Sigmoid colon (tissue), 6 donors: ENCODE measurements at regions not wholly inside any gene's neighbourhood (a gene's known extent, or its start where the extent isn't known, plus 50 kb on each side); places are given as distances from the start of the nearest gene placed in this dataset.

ENCODE experiments used
- DNase-seq: peaks from one replicate; pipeline ENCODE4 v3.0.0-alpha.2; 2019
- H3K27ac ChIP-seq, 4 donors: fragments of 200-600 bp; sonication (generic); one replicate each; pipeline ENCODE4 v1.5.1; 2016 to 2019; ENCODE audit warnings: mild to moderate bottlenecking in 1 of 4
- H3K27me3 ChIP-seq, 3 donors: fragments of 200-600 bp; sonication (generic); one replicate each; pipeline ENCODE4 v1.5.1; 2019; ENCODE audit warnings: mild to moderate bottlenecking in 1 of 3
- H3K36me3 ChIP-seq, 4 donors: fragments of 200-600 bp; sonication (generic); one replicate each; pipeline ENCODE4 v1.5.1; 2016 to 2019
- H3K4me1 ChIP-seq, 4 donors: fragments of 200-600 bp; sonication (generic); one replicate each; pipeline ENCODE4 v1.5.1; 2017 to 2019
- H3K4me3 ChIP-seq, 4 donors: fragments of 200-600 bp; sonication (generic); one replicate each; pipeline ENCODE4 v1.5.1; 2017 to 2019; ENCODE audit warnings: mild to moderate bottlenecking in 2 of 4, moderate library complexity in 1 of 4
- H3K9me3 ChIP-seq, 4 donors: fragments of 200-600 bp in 3 of 4; sonication (generic) in 3 of 4; one replicate each; pipeline versions ENCODE4 v1.5.1 to v1.6.1; 2013 to 2019
- EP300 ChIP-seq, 4 donors: sonication (generic); formaldehyde crosslinking; IDR thresholded peaks; one replicate each; pipeline ENCODE4 v1.6.1; 2017; ENCODE audit warnings: antibody characterized with exemption in 4 of 4
- POLR2A ChIP-seq, 2 donors: fragments of 450-650 bp; IDR thresholded peaks; one replicate each; pipeline ENCODE4 v1.6.1; 2016; ENCODE audit warnings: antibody characterized with exemption in 2 of 2, mild to moderate bottlenecking in 2 of 2, moderate library complexity in 2 of 2
- POLR2AphosphoS5 ChIP-seq, 4 donors: sonication (generic); formaldehyde crosslinking; IDR thresholded peaks; one replicate each; pipeline ENCODE4 v1.6.1; 2017; ENCODE audit warnings: antibody characterized with exemption in 4 of 4
- WGBS, 2 donors: extraction: QIAGEN DNeasy Blood & Tissue Kit; methylation state at CpG; one replicate each; pipeline ENCODE4 v1.1.7; 2013; 5-methylcytosine and 5-hydroxymethylcytosine counted together
- intact Hi-C: fragments of 100-400 bp; cut with DNase I; formaldehyde crosslinking; loops from one replicate; pipeline ENCODE4 v1.15.1; 2023
- TF ChIP-seq, protein P1 (sequence below), 4 experiments: fragments of 450-650 bp in 3 of 4; fragments of 200-600 bp in 1 of 4; IDR thresholded peaks; one replicate each; pipeline ENCODE4 v1.5.1; 2016 to 2019; ENCODE audit warnings: antibody characterized with exemption in 4 of 4, mild to moderate bottlenecking in 3 of 4, moderate library complexity in 2 of 4
- donor health status: healthy with polysubstance abuse.
- donor health status: healthy.

DNA sequence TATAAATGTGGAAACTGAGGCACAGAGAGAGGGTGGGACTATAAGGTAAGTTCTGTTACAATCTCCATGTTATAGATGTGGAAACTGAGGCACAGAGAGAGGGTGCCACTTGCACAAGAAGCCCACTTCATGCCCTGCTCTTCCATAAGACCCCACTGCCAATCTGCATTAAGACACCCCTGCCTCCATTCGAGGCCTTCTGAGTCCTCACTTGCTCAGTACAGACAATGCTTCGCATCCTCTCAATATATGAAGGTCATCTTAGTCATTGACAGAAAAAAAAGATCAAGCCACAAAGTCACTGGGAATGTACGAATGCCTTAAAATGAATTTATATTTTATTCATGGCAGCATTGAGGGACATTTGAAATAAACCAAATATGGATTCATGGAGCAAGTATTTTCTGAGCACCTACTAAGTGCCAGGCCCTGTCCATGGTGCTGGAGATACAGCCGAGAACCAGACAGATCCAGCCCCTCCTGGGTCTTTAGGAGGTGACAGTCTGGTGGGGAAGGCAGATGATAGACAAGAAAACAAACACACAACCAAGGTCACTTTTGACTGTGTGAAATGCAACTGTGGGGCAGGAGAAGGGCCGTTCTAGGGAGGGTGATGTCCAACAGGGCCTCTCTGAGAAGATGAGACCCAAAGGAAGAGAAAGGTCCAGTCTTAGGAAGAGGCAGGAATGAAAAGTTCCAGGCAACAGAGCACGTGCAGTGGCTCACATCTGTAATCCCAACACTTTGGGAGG lies 92.5 kb upstream of the PTPN1 start:
- H3K27ac ChIP-seq, result peak overlapping the region; percentile 91 to 100 (median 96)

DNA sequence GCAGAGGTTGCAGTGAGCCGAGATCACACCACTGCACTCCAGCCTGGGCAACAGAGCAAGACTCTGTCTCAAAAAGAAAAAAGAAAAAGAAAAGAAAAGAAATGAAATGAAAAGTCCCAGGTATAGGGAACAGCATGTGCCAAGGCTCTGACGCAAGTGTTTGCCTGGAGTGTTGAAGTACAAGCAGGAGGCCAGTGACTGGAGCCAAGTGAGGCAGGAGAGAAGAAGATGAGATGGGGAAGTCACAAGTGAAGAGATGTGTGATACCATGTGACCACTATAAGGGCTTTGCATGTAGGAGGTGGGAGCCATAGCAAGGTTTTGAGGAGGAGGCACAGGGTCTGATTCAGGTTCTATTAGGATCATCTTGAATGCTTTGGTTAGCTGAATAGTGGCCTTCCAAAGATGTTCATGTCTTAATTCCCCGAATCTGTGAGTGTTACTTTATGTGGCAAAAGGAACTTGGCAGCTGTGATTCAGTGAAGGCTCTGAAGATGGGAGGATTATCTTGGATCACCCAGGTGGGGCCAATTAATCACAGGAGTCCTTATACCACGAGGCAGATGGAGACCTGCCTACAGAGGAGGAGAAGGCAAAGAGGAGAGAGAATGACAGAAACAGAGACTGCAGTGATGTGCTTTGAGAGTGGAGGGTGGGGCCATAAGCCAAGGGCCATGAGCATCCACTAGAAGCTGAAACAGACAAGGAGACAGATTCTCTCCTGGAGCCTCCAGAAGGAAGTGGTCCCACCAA lies 91.1 kb upstream of the PTPN1 start:
- Histone ChIP-seq H3K27me3 (no peaks in the 10 kb centered on the region), H3K4me1 (peaks cover 0 to 49% (median 43%) of the 10 kb centered on the region in 4 donors), H3K27ac (peak overlapping the region in 2 of 4 donors; percentile 6 to 27), H3K9me3 (peaks cover 0 to 3% (median 0%) of the 10 kb centered on the region in 4 donors), H3K4me3 (no peak overlapping the region), H3K36me3 (no peaks in the 10 kb centered on the region)
- TF ChIP-seq, protein P1, sequence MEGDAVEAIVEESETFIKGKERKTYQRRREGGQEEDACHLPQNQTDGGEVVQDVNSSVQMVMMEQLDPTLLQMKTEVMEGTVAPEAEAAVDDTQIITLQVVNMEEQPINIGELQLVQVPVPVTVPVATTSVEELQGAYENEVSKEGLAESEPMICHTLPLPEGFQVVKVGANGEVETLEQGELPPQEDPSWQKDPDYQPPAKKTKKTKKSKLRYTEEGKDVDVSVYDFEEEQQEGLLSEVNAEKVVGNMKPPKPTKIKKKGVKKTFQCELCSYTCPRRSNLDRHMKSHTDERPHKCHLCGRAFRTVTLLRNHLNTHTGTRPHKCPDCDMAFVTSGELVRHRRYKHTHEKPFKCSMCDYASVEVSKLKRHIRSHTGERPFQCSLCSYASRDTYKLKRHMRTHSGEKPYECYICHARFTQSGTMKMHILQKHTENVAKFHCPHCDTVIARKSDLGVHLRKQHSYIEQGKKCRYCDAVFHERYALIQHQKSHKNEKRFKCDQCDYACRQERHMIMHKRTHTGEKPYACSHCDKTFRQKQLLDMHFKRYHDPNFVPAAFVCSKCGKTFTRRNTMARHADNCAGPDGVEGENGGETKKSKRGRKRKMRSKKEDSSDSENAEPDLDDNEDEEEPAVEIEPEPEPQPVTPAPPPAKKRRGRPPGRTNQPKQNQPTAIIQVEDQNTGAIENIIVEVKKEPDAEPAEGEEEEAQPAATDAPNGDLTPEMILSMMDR (IDR thresholded peaks at IDR 0.05), result no peak
- TF ChIP-seq POLR2A (IDR thresholded peaks at IDR 0.05) (no peak), EP300 (IDR thresholded peaks at IDR 0.05) (peak in 3 of 4 donors; percentile 13 to 84 (median 69)), POLR2AphosphoS5 (IDR thresholded peaks at IDR 0.05) (peak in 3 of 4 donors; percentile 34 to 59 (median 38))
- intact Hi-C loops, result no loop called here
- WGBS, 2 donors, result 83 to 84% methylated on average over 4 of the region's 4 CpGs
- DNase-seq, result peak; percentile 89

More for the DNA sequence above, 92.5 kb upstream of the PTPN1 start:
- Histone ChIP-seq H3K27me3 (no peaks in the 10 kb centered on the region), H3K36me3 (no peaks in the 10 kb centered on the region), H3K4me3 (no peak overlapping the region), H3K9me3 (peaks cover 0 to 3% (median 0%) of the 10 kb centered on the region in 4 donors), H3K4me1 (peaks cover 0 to 37% (median 32%) of the 10 kb centered on the region in 4 donors)
- TF ChIP-seq, protein P1 (IDR thresholded peaks at IDR 0.05), result no peak
- TF ChIP-seq POLR2AphosphoS5 (IDR thresholded peaks at IDR 0.05) (no peak), EP300 (IDR thresholded peaks at IDR 0.05) (no peak), POLR2A (IDR thresholded peaks at IDR 0.05) (no peak)
- WGBS, 2 donors, result 85 to 88% methylated on average over 6 of the region's 6 CpGs
- intact Hi-C loops, result no loop called here
- DNase-seq, result no peak

DNA sequence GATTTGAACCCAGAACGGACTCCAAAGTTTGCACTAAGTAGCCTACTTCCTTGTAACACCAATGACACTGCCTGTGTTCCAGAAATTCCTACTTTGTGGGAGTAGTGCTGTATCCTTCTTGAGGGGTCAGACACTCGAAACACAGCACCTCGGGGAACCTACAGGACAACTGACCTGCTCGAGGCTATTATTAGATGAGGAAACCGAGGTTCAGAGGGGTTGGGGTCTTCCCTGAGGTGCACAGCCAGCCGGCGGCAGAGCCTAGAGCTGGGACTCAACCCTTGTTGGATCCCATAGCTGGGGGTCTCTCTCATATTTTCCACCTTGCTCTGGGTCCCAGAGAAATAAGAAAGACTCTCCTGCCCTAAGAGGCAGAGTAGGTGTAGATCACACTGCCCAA lies 89.8 kb upstream of the PTPN1 start:
- intact Hi-C loops, result no loop called here
- 92 to 97% methylated on average over 7 of the region's 7 CpGs for WGBS, 2 donors
- H3K4me3 ChIP-seq, result no peak overlapping the region
- no peaks in the 10 kb centered on the region for H3K27me3 ChIP-seq
- no peak for DNase-seq
- H3K4me1 ChIP-seq, result peaks cover 0 to 39% (median 35%) of the 10 kb centered on the region in 4 donors
- peaks cover 0 to 3% (median 0%) of the 10 kb centered on the region in 4 donors for H3K9me3 ChIP-seq
- TF ChIP-seq POLR2A (IDR thresholded peaks at IDR 0.05), result no peak
- no peak for TF ChIP-seq POLR2AphosphoS5 (IDR thresholded peaks at IDR 0.05)
- no peak for TF ChIP-seq EP300 (IDR thresholded peaks at IDR 0.05)
- TF ChIP-seq, protein P1 (IDR thresholded peaks at IDR 0.05), result no peak
- H3K36me3 ChIP-seq, result no peaks in the 10 kb centered on the region
- no peak overlapping the region for H3K27ac ChIP-seq

DNA sequence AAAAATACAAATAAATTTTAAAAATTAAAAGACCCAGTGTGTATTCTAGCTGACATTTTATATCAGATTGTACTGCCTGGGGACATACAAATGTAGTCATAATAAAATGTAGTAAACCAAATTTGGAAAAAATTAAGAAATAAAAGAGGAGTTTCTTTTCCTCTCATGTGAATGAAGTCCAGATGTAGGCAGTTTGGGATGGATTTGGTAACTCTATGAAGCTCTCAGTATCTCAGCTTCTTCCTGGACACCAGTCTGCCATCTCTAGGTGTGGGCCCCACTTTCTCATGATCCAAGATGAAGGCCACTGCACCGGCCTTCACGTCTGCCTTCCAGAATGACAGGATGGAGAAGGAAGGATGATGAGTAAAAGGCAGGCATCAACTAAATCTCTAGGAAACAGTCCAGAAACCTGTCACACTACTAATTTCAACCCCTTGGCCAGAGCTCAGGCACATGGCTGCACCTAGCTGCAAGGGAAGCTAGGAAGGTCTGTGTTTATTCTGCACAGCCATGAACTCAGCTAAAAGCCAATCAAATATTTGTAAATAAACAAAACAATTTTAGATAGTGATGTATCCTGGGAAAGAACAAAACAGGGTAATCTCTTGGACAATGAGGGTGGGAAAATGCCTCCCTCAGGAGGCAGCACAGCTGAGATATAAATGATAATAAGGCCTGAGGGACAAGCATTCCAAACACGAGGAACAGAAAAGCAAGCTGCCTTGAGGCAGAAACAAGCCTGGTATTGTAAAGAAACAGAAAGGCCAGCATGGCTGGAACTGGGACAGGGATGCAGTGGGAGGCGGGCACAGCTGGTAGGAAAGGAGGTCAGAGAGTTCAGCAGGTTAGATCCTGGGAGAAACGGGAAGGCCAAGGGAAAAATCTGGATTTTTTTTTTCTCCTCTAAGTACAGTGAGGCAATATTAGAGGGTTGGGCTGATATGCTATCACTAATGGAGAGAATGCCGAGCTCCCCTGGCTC lies 88.5 kb upstream of the PTPN1 start:
- no peaks in the 10 kb centered on the region for H3K36me3 ChIP-seq
- TF ChIP-seq POLR2A (IDR thresholded peaks at IDR 0.05), result no peak
- no peak for TF ChIP-seq POLR2AphosphoS5 (IDR thresholded peaks at IDR 0.05)
- TF ChIP-seq, protein P1 (IDR thresholded peaks at IDR 0.05), result no peak
- TF ChIP-seq EP300 (IDR thresholded peaks at IDR 0.05), result no peak
- H3K4me3 ChIP-seq, result no peak overlapping the region
- H3K4me1 ChIP-seq, result peaks cover 0 to 30% (median 25%) of the 10 kb centered on the region in 4 donors
- peak overlapping the region; percentile 69 to 76 (median 70) for H3K27ac ChIP-seq
- no peaks in the 10 kb centered on the region for H3K27me3 ChIP-seq
- WGBS, 2 donors, result 52 to 81% methylated on average over 6 of the region's 6 CpGs
- H3K9me3 ChIP-seq, result peaks cover 0 to 3% (median 0%) of the 10 kb centered on the region in 4 donors
- DNase-seq, result no peak
- intact Hi-C loops, result no loop called here
